GM21528 (cell line): ENCODE measurements at regions not wholly inside any gene's neighbourhood (a gene's known extent, or its start where the extent isn't known, plus 50 kb on each side); places are given as distances from the start of the nearest gene placed in this dataset.

Experiments
- ATAC-seq: cut with Tn5 transposase; IDR thresholded peaks from one replicate; pipeline ENCODE4 v1.9.1; 2021; ENCODE audit warnings: mild to moderate bottlenecking, moderate library complexity; ENCODE audit not compliant: unreplicated experiment, low FRiP score

- no peak for ATAC-seq
Measured at GRCh38 chr2:163205589-163206254, 367.2 kb upstream of the KCNH7 start.

- ATAC-seq = no peak
Measured at GRCh38 chr2:163200741-163201140, 362.2 kb upstream of the KCNH7 start.

GRCh38 chr2:163198972-163199371 is 360.4 kb upstream of the KCNH7 start:
- ATAC-seq = no peak

GRCh38 chr2:163198007-163198406 is 359.4 kb upstream of the KCNH7 start:
- no peak for ATAC-seq

- ATAC-seq = no peak
Measured at GRCh38 chr2:163191372-163191771, 352.8 kb upstream of the KCNH7 start.

GRCh38 chr2:163187995-163188655 is 349.6 kb upstream of the KCNH7 start:
- ATAC-seq = no peak

- no peak for ATAC-seq
Measured at GRCh38 chr2:163187119-163187518, 348.6 kb upstream of the KCNH7 start.

- ATAC-seq = no peak
Measured at GRCh38 chr2:163185160-163185559, 346.6 kb upstream of the KCNH7 start.

GRCh38 chr2:163182764-163183354 is 344.3 kb upstream of the KCNH7 start:
- ATAC-seq = no peak

GRCh38 chr2:163177592-163177991 is 339.0 kb upstream of the KCNH7 start:
- ATAC-seq = no peak

- ATAC-seq = no peak
Measured at GRCh38 chr2:163175294-163175693, 336.7 kb upstream of the KCNH7 start.

GRCh38 chr2:163173591-163173990 is 335.0 kb upstream of the KCNH7 start:
- ATAC-seq = no peak

GRCh38 chr2:163171786-163172530 is 333.4 kb upstream of the KCNH7 start:
- ATAC-seq = no peak

- no peak for ATAC-seq
Measured at GRCh38 chr2:163157891-163158496, 319.4 kb upstream of the KCNH7 start.

GRCh38 chr2:163157411-163157810 is 318.8 kb upstream of the KCNH7 start:
- no peak for ATAC-seq

- ATAC-seq = no peak
Measured at GRCh38 chr2:163155925-163156324, 317.4 kb upstream of the KCNH7 start.

- peak; percentile 89 for ATAC-seq
Measured at GRCh38 chr2:163155279-163155883, 316.8 kb upstream of the KCNH7 start.

- ATAC-seq = no peak
Measured at GRCh38 chr2:163142618-163143017, 304.1 kb upstream of the KCNH7 start.

GRCh38 chr2:163138947-163139346 is 300.4 kb upstream of the KCNH7 start:
- no peak for ATAC-seq

- no peak for ATAC-seq
Measured at GRCh38 chr2:163135256-163135655, 296.7 kb upstream of the KCNH7 start.
